K562 (cell line): ENCODE measurements at regions not wholly inside any gene's neighbourhood (a gene's known extent, or its start where the extent isn't known, plus 50 kb on each side); places are given as distances from the start of the nearest gene placed in this dataset.

Experiments
- ATAC-seq: fragments of 200-7000 bp; cut with Tn5 transposase; 3 replicates; pipeline ENCODE4 v1.9.1; 2020; ENCODE audit warnings: moderate library complexity
- BruUV-seq: library from RNA; stranded (reverse); fragments of 400-500 nt; replicated peaks from 2 replicates; lab custom pipeline; 2021; lab: Mats Ljungman, UMichigan
- CTCF ChIA-PET: fragments of 300-600 bp; formaldehyde crosslinking; extraction: SDS; loops from one replicate; lab custom pipeline; 2021; ENCODE audit warnings: low intra/inter-chr PET ratio; lab: Yijun Ruan, JAX
- POLR2A ChIA-PET: fragments of 300-600, 350-650 bp; sonication (Branson Sonifier 250); formaldehyde crosslinking; extraction: SDS; loops from one replicate; lab custom pipeline; 2021; ENCODE audit warnings: antibody characterized with exemption, inconsistent platforms; lab: Yijun Ruan, JAX
- DNase-seq, 4 experiments: peaks; one replicate each; pipeline versions ENCODE4 v3.0.0 to v3.0.0-alpha.2; 2011 to 2018; ENCODE audit warnings: low spot score in 3 of 4, mixed read lengths in 3 of 4; ENCODE audit errors: extremely low read depth in 1 of 4
- FAIRE-seq: peaks from 2 replicates; lab custom pipeline; 2011; peaks lifted over from hg19 to GRCh38; lab: Jason Lieb, UNC
- H2AFZ ChIP-seq: 2 replicates; pipeline ENCODE4 v1.6.0; 2011; ENCODE audit warnings: low read depth, low read length, control low read depth, inconsistent platforms
- H3K27ac ChIP-seq: fragments of 200-600 bp; 3 replicates; pipeline ENCODE4 v1.8.0; 2011; ENCODE audit warnings: low read depth, mild to moderate bottlenecking, control low read depth, inconsistent platforms, low read length, moderate library complexity, mixed read lengths; ENCODE audit errors: extremely low read depth
- H3K27me3 ChIP-seq, 2 experiments: fragments of 300-600 bp in 1 of 2; 2 replicates in 1 of 2; 3 replicates in 1 of 2; pipeline versions ENCODE4 v1.6.0 to v1.8.0; 2011; ENCODE audit warnings: inconsistent platforms in 2 of 2, low read length in 2 of 2, mild to moderate bottlenecking in 1 of 2, mixed read lengths in 1 of 2, moderate library complexity in 1 of 2; ENCODE audit not compliant: control insufficient read depth in 2 of 2, insufficient read depth in 2 of 2
- H3K36me3 ChIP-seq: fragments of 300-600 bp; 3 replicates; pipeline ENCODE4 v1.8.0; 2011; ENCODE audit warnings: mild to moderate bottlenecking, low read length, inconsistent platforms; ENCODE audit not compliant: control insufficient read depth, insufficient read depth
- H3K4me1 ChIP-seq, 2 experiments: fragments of 200-600 bp in 1 of 2; replicated peaks in 1 of 2; 2 replicates in 1 of 2; 3 replicates in 1 of 2; pipeline versions ENCODE4 v1.5.1 to v1.8.0; 2011; ENCODE audit warnings: inconsistent platforms in 2 of 2, low read length in 2 of 2, mild to moderate bottlenecking in 1 of 2, mixed read lengths in 1 of 2, moderate library complexity in 1 of 2; ENCODE audit not compliant: control insufficient read depth in 2 of 2, insufficient read depth in 2 of 2
- H3K4me2 ChIP-seq: 2 replicates; pipeline ENCODE4 v1.6.1; 2011; ENCODE audit warnings: low read length, control low read depth, inconsistent platforms, mixed read lengths; ENCODE audit not compliant: insufficient read depth
- H3K4me3 ChIP-seq: fragments of 200-600 bp; sonication (generic), shearing (Covaris generic); 2 replicates; pipeline ENCODE4 v1.5.1; 2016; ENCODE audit warnings: control low read depth, inconsistent platforms
- H3K79me2 ChIP-seq: fragments of 200-600 bp; 3 replicates; pipeline ENCODE4 v1.8.0; 2011; ENCODE audit warnings: low read length, inconsistent platforms; ENCODE audit not compliant: control insufficient read depth, insufficient read depth
- H3K9ac ChIP-seq, 2 experiments: 2 replicates each; pipeline versions ENCODE4 v1.6.0 to v1.6.1; 2011; ENCODE audit warnings: low read depth in 2 of 2, low read length in 2 of 2, control low read depth in 1 of 2, inconsistent platforms in 1 of 2, mild to moderate bottlenecking in 1 of 2, mixed read lengths in 1 of 2; ENCODE audit not compliant: insufficient read depth in 1 of 2
- H3K9me1 ChIP-seq: one replicate; pipeline ENCODE4 v1.6.0; 2011; ENCODE audit warnings: inconsistent platforms, mild to moderate bottlenecking, low read length, moderate library complexity; ENCODE audit not compliant: control insufficient read depth, insufficient read depth
- H3K9me3 ChIP-seq: replicated peaks from 2 replicates; pipeline ENCODE4 v1.5.1; 2011; ENCODE audit warnings: low read depth, low read length, inconsistent platforms; ENCODE audit not compliant: control insufficient read depth, insufficient read depth
- H4K20me1 ChIP-seq: replicated peaks from 2 replicates; pipeline ENCODE4 v1.6.1; 2011; ENCODE audit warnings: low read length, inconsistent platforms, mixed read lengths; ENCODE audit not compliant: control insufficient read depth, insufficient read depth
- BRD9 ChIP-seq: fragments of 450-650 bp; IDR thresholded peaks from 2 replicates; pipeline ENCODE4 v1.6.1; 2018; ENCODE audit warnings: low read depth; ENCODE audit not compliant: partially characterized antibody
- CEBPB ChIP-seq: fragments of 450-650 bp; IDR thresholded peaks from 2 replicates; pipeline ENCODE4 v1.6.1; 2016; ENCODE audit warnings: missing genetic modification characterization, missing compliant biosample characterization
- CEBPG ChIP-seq, 3 experiments: fragments of 200-800 bp in 1 of 3; sonication (Bioruptor generic) in 1 of 3; sonication (generic) in 1 of 3; formaldehyde crosslinking in 1 of 3; IDR thresholded peaks in 2 of 3; conservative IDR thresholded peaks in 1 of 3; 2 replicates each; pipeline versions ENCODE4 v1.6.1 to v1.8.0; 2016 to 2022; ENCODE audit warnings: missing compliant biosample characterization in 2 of 3, missing genetic modification characterization in 2 of 3, mild to moderate bottlenecking in 1 of 3, missing genetic modification reagents in 1 of 3
- HDGF ChIP-seq: fragments of 450-650 bp; IDR thresholded peaks from 2 replicates; pipeline ENCODE4 v1.6.1; 2016
- KDM5B ChIP-seq: fragments of 200-600 bp; sonication (generic); IDR thresholded peaks from 2 replicates; pipeline ENCODE4 v1.6.1; 2012; ENCODE audit warnings: low read depth, mild to moderate bottlenecking, moderate library complexity, low read length, control low read depth, inconsistent platforms; ENCODE audit not compliant: insufficient replicate concordance
- NR2C1 ChIP-seq, 2 experiments: fragments of 450-650 bp; IDR thresholded peaks; 2 replicates each; pipeline ENCODE4 v1.6.1; 2017; ENCODE audit warnings: mild to moderate bottlenecking in 2 of 2, antibody characterized with exemption in 1 of 2, inconsistent platforms in 1 of 2, missing compliant biosample characterization in 1 of 2, missing genetic modification characterization in 1 of 2
- SNRNP70 ChIP-seq: fragments of 200-400 bp; formaldehyde crosslinking; optimal IDR thresholded peaks from 2 replicates; pipeline ENCODE3; 2017; ENCODE audit warnings: low read depth, low read length
- SUPT5H ChIP-seq: fragments of 450-650 bp; IDR thresholded peaks from 2 replicates; pipeline ENCODE4 v1.6.1; 2016
- ZNF165 ChIP-seq: fragments of 250-450 bp; sonication (Bioruptor Pico); IDR thresholded peaks from 2 replicates; pipeline ENCODE4 v1.4.0; 2020; ENCODE audit warnings: borderline replicate concordance
- ZNF431 ChIP-seq: sonication (generic); formaldehyde crosslinking; IDR thresholded peaks from 2 replicates; pipeline ENCODE4 v1.8.0; 2022; ENCODE audit warnings: mild to moderate bottlenecking, missing genetic modification reagents
- WGBS: fragments of 100-300 bp; shearing (Covaris generic); methylation state at CpG from one replicate; pipeline ENCODE4 v1.1.6; 2016; ENCODE audit warnings: low coverage, mixed read lengths; ENCODE audit not compliant: insufficient coverage; ENCODE audit errors: missing lambda C conversion rate; 5-methylcytosine and 5-hydroxymethylcytosine counted together
- in situ Hi-C: fragments of 300-500 bp; cut with MboI; formaldehyde crosslinking; loops from 4 replicates; pipeline ENCODE4 v1.15.0; 2018; ENCODE audit warnings: inconsistent platforms, mixed read lengths
- intact Hi-C: fragments of 100-400 bp; cut with micrococcal nuclease; formaldehyde crosslinking; loops from 2 replicates; pipeline ENCODE4 v1.14.2; 2022

GRCh38 chr1:208456487-208456886 is 212.3 kb upstream of the PLXNA2 start:
- POLR2A ChIA-PET = no interaction called here
- in situ Hi-C loops = no loop called here
- CTCF ChIA-PET = no interaction called here

GRCh38 chr1:208460823-208461222 is 216.6 kb upstream of the PLXNA2 start:
- BruUV-seq = no TSS peak
- H3K9me1 ChIP-seq = no peaks in the 10 kb centered on the region
- ATAC-seq (no peak), DNase-seq (no peak), FAIRE-seq (no peak)
- H3K4me1 ChIP-seq = no peaks in the 10 kb centered on the region
- no peak overlapping the region for H3K9ac ChIP-seq
- H2AFZ ChIP-seq = no peak overlapping the region
- no peaks in the 10 kb centered on the region for H3K79me2 ChIP-seq
- TF ChIP-seq NR2C1 (IDR thresholded peaks at IDR 0.05) (no peak), NR2C1 (tag; IDR thresholded peaks at IDR 0.05) (no peak), SNRNP70 (no peak), ZNF431 (CRISPR knock-in tag) (no peak), SUPT5H (no peak), ZNF165 (no peak), KDM5B (no peak), HDGF (no peak)
- no peaks in the 10 kb centered on the region for H3K9me3 ChIP-seq
- in situ Hi-C loops (no loop called here), intact Hi-C loops (no loop called here)
- POLR2A ChIA-PET = no interaction called here
- WGBS = 0% methylated on average over 3 of the region's 3 CpGs
- H4K20me1 ChIP-seq = no peaks in the 10 kb centered on the region
- H3K27me3 ChIP-seq = no peaks in the 10 kb centered on the region; a peak in 2 of 5 replicates
- no peak overlapping the region for H3K4me2 ChIP-seq
- H3K4me3 ChIP-seq = no peak overlapping the region
- H3K27ac ChIP-seq = no peak overlapping the region
- H3K36me3 ChIP-seq = no peaks in the 10 kb centered on the region
- CTCF ChIA-PET = no interaction called here

More at GRCh38 chr1:208456487-208456886, 212.3 kb upstream of the PLXNA2 start:
- H3K4me1 ChIP-seq = no peaks in the 10 kb centered on the region
- no peak for DNase-seq
- no peak for FAIRE-seq
- intact Hi-C loops = loop anchor here (10.0 kb wide), 1 partner anchor 202 kb away; no protein-coding TSS in a partner anchor
- H3K4me3 ChIP-seq = no peak overlapping the region
- ATAC-seq = no peak
- H3K27ac ChIP-seq = no peak overlapping the region
- no peaks in the 10 kb centered on the region for H3K36me3 ChIP-seq
- no peaks in the 10 kb centered on the region for H4K20me1 ChIP-seq
- H2AFZ ChIP-seq = no peak overlapping the region
- BruUV-seq = no TSS peak
- H3K27me3 ChIP-seq = no peaks in the 10 kb centered on the region
- H3K9me3 ChIP-seq = no peaks in the 10 kb centered on the region
- no peaks in the 10 kb centered on the region for H3K79me2 ChIP-seq
- TF ChIP-seq CEBPG (CRISPR knock-in tag; IDR thresholded peaks at IDR 0.05) (no peak), CEBPG (tag; conservative IDR thresholded peaks at IDR 0.05 in 1 of 2, IDR thresholded peaks at IDR 0.05 in 1 of 2) (peak; percentile 51 to 92), CEBPB (peak; percentile 88), BRD9 (no peak)
- H3K9me1 ChIP-seq = no peaks in the 10 kb centered on the region
- WGBS = 5% methylated on average over 2 of the region's 2 CpGs
- H3K9ac ChIP-seq = no peak overlapping the region
- H3K4me2 ChIP-seq = no peak overlapping the region
